ENCODE measurements at regions not wholly inside any gene's neighbourhood (a gene's known extent, or its start where the extent isn't known, plus 50 kb on each side); places are given as distances from the start of the nearest gene placed in this dataset.

GRCh38 chr10:131685007-131685406 is 215.8 kb upstream of the PPP2R2D start:
- no peaks in the 10 kb centered on the region for H3F3A ChIP-seq (ENCODE audit: control insufficient read depth, insufficient read depth)
- no peaks in the 10 kb centered on the region for H3K79me2 ChIP-seq (ENCODE audit: control insufficient read depth, low read length)
- H3K9me3 ChIP-seq (ENCODE audit: control insufficient read depth, insufficient read depth, low read length), result peaks cover 12% of the 10 kb centered on the region; the same call in 1 of the 2 replicates
- no peak overlapping the region for H3K4me3 ChIP-seq (ENCODE audit: low read length)
- no peaks in the 10 kb centered on the region for H3K9me2 ChIP-seq (replicated peaks; ENCODE audit: control insufficient read depth, low read length)
- H3K4me2 ChIP-seq (ENCODE audit: low read length), result no peak overlapping the region
- H3K27me3 ChIP-seq (ENCODE audit: control insufficient read depth, low read length), result no peaks in the 10 kb centered on the region
- H3K27ac ChIP-seq (ENCODE audit: low read depth, low read length), result no peak overlapping the region
- H3K4me1 ChIP-seq (ENCODE audit: control insufficient read depth, low read length), result no peaks in the 10 kb centered on the region
- no peaks in the 10 kb centered on the region for H3K36me3 ChIP-seq (ENCODE audit: control insufficient read depth, low read length)
- no peaks in the 10 kb centered on the region for H4K20me1 ChIP-seq (ENCODE audit: control insufficient read depth, insufficient read depth, low read depth, low read length)
- no peak for TF ChIP-seq EZH2phosphoT487 (IDR thresholded peaks at IDR 0.05; ENCODE audit: borderline replicate concordance, low read length)
- TF ChIP-seq CTCF (IDR thresholded peaks at IDR 0.05; ENCODE audit: low read depth, low read length, poor library complexity, severe bottlenecking), result no peak

GRCh38 chr10:131685576-131685975 is 215.2 kb upstream of the PPP2R2D start:
- no peak overlapping the region for H3K27ac ChIP-seq (ENCODE audit: low read depth, low read length)
- no peaks in the 10 kb centered on the region for H4K20me1 ChIP-seq (ENCODE audit: control insufficient read depth, insufficient read depth, low read depth, low read length)
- no peak overlapping the region for H3K4me3 ChIP-seq (ENCODE audit: low read length)
- no peaks in the 10 kb centered on the region for H3K27me3 ChIP-seq (ENCODE audit: control insufficient read depth, low read length)
- H3K36me3 ChIP-seq (ENCODE audit: control insufficient read depth, low read length), result no peaks in the 10 kb centered on the region
- H3K79me2 ChIP-seq (ENCODE audit: control insufficient read depth, low read length), result no peaks in the 10 kb centered on the region
- no peaks in the 10 kb centered on the region for H3K4me1 ChIP-seq (ENCODE audit: control insufficient read depth, low read length)
- no peak overlapping the region for H3K4me2 ChIP-seq (ENCODE audit: low read length)
- peaks cover 12% of the 10 kb centered on the region; the same call in 1 of the 2 replicates for H3K9me3 ChIP-seq (ENCODE audit: control insufficient read depth, insufficient read depth, low read length)
- no peaks in the 10 kb centered on the region for H3F3A ChIP-seq (ENCODE audit: control insufficient read depth, insufficient read depth)
- no peaks in the 10 kb centered on the region for H3K9me2 ChIP-seq (replicated peaks; ENCODE audit: control insufficient read depth, low read length)
- TF ChIP-seq EZH2phosphoT487 (IDR thresholded peaks at IDR 0.05; ENCODE audit: borderline replicate concordance, low read length) (no peak), CTCF (IDR thresholded peaks at IDR 0.05; ENCODE audit: low read depth, low read length, poor library complexity, severe bottlenecking) (no peak)

- no peak overlapping the region for H3K27ac ChIP-seq (ENCODE audit: low read depth, low read length)
- no peak overlapping the region for H3K4me3 ChIP-seq (ENCODE audit: low read length)
- H3K9me2 ChIP-seq (replicated peaks; ENCODE audit: control insufficient read depth, low read length), result no peaks in the 10 kb centered on the region
- TF ChIP-seq CTCF (IDR thresholded peaks at IDR 0.05; ENCODE audit: low read depth, low read length, poor library complexity, severe bottlenecking) (no peak), EZH2phosphoT487 (IDR thresholded peaks at IDR 0.05; ENCODE audit: borderline replicate concordance, low read length) (no peak)
- no peaks in the 10 kb centered on the region for H3K36me3 ChIP-seq (ENCODE audit: control insufficient read depth, low read length)
- no peaks in the 10 kb centered on the region for H3K4me1 ChIP-seq (ENCODE audit: control insufficient read depth, low read length)
- no peaks in the 10 kb centered on the region for H4K20me1 ChIP-seq (ENCODE audit: control insufficient read depth, insufficient read depth, low read depth, low read length)
- no peak overlapping the region for H3K4me2 ChIP-seq (ENCODE audit: low read length)
- H3K27me3 ChIP-seq (ENCODE audit: control insufficient read depth, low read length), result no peaks in the 10 kb centered on the region
- H3F3A ChIP-seq (ENCODE audit: control insufficient read depth, insufficient read depth), result no peaks in the 10 kb centered on the region
- H3K79me2 ChIP-seq (ENCODE audit: control insufficient read depth, low read length), result no peaks in the 10 kb centered on the region
- peaks cover 12% of the 10 kb centered on the region; the same call in 1 of the 2 replicates for H3K9me3 ChIP-seq (ENCODE audit: control insufficient read depth, insufficient read depth, low read length)
Observed at GRCh38 chr10:131686781-131687420, 213.9 kb upstream of the PPP2R2D start.

Data from DOHH2 (cell line).